ENCODE measurements at regions not wholly inside any gene's neighbourhood (a gene's known extent, or its start where the extent isn't known, plus 50 kb on each side); places are given as distances from the start of the nearest gene placed in this dataset.
"Not testable (repeated sequence)": the region's sequence is repeated elsewhere in the genome, so short reads cannot be mapped to it uniquely, and the experiment has no call there.

- TF ChIP-seq CTCF (IDR thresholded peaks at IDR 0.05); NFE2L1 (CRISPR knock-in tag; IDR thresholded peaks at IDR 0.05); CBFB (CRISPR knock-in tag; IDR thresholded peaks at IDR 0.05; ENCODE audit: low read depth); TCF7 (CRISPR knock-in tag; IDR thresholded peaks at IDR 0.05; ENCODE audit: low read depth); ZNF317 (CRISPR knock-in tag; IDR thresholded peaks at IDR 0.05; ENCODE audit: borderline replicate concordance, low read depth); ETV6 (CRISPR knock-in tag; IDR thresholded peaks at IDR 0.05); TEAD4 (CRISPR knock-in tag; IDR thresholded peaks at IDR 0.05): not testable (repeated sequence)
These were observed 319.6 kb upstream of the FGF16 start for GRCh38 chrX:77127571-77127970.

Data from WTC11 (cell line).